ENCODE measurements at regions not wholly inside any gene's neighbourhood (a gene's known extent, or its start where the extent isn't known, plus 50 kb on each side); places are given as distances from the start of the nearest gene placed in this dataset.

GRCh38 chr16:82232806-82233205, 62.8 kb upstream of the MPHOSPH6 start:
- no peak for TF ChIP-seq CTCF (IDR thresholded peaks at IDR 0.05)
- no peak for TF ChIP-seq EZH2 (IDR thresholded peaks at IDR 0.05)

Data from neural progenitor cell (in vitro differentiated cells).